ENCODE measurements at regions not wholly inside any gene's neighbourhood (a gene's known extent, or its start where the extent isn't known, plus 50 kb on each side); places are given as distances from the start of the nearest gene placed in this dataset.

DNA sequence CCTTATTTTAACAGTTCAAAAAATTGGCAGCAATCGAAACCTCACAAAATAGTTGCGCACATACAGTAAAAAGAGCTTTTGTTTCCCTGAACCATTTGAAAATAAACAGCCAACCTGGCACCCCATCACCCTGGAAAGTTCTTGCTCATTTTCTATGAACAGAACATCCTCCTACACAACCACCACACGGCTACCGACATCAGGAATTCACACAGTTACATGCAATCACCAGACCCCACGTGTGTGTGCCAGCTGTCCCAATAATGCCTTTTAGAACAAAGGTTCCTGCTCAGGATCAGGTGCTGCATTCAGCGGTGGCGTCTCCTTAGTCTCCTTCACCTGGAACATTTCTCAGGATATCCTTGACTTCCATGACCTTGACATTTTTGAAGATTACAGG is 186.5 kb downstream of the KLF13 start:
- DNase-seq, result no peak

DNA sequence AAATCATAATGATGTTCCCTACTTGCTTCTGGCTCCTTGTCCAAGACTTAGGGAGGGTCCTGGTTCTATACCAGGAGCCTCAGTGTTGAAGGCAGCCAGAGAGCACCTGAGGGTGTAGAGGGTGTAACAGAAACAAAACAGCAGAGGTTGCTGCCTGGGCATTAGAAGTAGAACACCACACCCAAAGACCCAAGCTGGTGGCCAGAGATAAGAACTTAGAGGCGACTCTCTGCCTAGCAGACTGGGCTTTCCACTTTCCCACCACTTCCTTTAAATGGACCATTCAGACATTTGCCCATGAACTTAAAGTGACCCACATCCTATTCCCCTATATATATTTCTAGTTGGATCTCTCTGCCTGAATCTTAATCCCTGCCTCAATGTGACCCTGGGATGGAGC is 189.8 kb downstream of the KLF13 start:
- DNase-seq, result no peak

- no peak for DNase-seq
Observed at GRCh38 chr15:31516874-31517273, 190.2 kb downstream of the KLF13 start.

DNA sequence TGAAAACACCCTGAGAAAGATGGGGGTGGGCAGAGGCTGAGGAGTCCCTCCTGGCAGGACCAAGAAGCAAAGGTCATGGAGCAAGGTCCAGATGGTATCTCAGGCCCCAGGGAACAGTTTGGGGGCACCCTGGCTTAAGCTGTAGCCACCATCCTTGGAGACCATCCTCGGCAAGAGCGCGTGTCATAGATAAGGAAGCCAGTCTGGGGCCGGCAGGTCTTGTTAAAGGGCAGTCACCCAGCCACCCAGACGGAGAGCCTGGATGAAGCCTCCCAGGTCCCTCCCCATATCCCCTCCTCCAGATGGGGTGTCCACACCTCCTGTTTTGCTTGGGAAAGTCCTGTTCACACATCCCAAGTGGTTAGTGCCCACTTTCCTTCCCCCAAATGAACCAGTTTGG is 191.1 kb downstream of the KLF13 start:
- DNase-seq, result no peak

- DNase-seq, result no peak
Observed at GRCh38 chr15:31522028-31522427, 195.4 kb downstream of the KLF13 start.

DNA sequence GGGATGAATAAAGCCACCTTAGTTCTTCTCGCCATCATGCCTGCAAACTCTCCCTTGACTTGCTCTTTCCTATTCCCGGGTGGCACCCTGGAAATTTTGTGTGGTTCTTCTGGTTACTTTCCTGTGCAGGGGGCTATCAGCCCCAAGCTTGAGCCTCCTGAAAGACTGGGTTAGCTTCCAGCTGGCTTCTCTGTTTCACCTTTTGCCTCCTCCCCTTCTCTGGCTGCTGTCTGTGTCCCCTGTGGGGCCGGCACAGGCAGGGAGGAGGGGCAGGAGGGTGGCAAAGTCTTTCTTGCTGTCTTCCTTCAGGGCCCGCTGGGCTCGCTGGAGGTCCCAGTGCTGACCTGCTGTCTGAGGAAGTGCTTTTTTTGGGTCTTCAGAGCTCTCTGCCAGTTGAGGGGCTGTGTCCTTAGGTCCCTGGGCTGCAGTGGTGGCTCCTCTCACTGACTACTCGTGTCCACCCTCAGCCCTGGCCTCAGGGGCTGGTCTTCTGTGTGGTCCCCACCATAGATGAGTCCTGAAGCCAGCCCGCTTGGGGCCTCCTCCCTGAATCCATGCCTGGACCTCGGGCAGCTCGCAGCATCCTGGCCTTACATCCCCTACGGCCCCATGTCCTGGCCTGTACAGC is 196.5 kb downstream of the KLF13 start:
- no peak for DNase-seq

DNA sequence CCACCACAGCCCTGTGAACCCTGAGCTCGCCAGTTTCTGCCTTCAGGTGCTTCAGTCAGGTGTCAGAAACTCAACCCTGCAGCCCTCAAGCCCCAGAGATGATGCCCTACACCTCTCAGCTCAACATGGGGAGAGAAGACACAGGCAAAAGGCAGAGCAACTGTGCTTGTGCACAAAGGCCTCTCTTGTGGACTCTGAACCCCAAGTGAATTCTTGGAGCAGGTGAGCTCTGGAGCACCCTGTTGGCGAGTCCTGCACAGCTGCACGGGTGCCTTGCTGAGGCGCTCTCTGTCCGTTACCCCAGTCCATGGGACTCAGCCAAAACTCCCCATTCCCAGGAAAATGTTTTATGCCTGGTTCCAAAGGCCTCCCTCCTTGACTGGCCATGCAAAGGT is 197.0 kb downstream of the KLF13 start:
- no peak for DNase-seq

GRCh38 chr15:31525185-31525695 is 198.6 kb downstream of the KLF13 start:
- DNase-seq, result no peak

DNA sequence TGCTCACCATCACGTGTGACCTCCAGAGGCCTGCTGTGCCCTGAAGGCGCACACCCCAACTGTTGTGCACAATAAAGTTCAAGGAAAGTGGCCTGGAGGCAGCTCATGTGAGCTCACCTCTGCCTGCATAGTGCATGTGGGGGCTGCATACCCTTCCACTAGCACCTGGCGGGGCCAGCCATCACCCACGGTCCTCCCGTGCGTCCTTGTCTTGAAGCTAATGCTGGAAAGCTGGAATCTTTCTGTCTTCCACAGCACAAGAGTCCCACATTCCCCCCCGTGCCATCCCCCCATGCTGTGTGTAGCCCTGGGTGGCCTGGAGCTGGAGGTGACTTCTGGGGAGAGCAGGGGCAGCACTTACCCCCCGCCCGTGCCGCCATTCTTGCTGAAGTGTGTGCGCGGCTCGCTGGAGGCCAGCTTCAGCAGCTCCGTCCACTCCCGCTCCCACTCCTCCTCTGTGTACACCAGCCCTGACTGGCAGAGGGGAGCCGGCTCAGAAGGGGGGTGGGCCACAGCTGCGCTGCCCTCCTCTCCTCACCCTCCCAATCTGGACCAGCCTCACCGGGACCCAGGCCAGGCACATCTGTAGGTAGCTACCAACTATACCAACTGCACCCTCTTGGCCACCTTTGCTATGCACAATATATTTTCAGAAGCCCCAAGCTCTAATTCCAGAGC is 199.5 kb downstream of the KLF13 start:
- DNase-seq, result no peak

DNA sequence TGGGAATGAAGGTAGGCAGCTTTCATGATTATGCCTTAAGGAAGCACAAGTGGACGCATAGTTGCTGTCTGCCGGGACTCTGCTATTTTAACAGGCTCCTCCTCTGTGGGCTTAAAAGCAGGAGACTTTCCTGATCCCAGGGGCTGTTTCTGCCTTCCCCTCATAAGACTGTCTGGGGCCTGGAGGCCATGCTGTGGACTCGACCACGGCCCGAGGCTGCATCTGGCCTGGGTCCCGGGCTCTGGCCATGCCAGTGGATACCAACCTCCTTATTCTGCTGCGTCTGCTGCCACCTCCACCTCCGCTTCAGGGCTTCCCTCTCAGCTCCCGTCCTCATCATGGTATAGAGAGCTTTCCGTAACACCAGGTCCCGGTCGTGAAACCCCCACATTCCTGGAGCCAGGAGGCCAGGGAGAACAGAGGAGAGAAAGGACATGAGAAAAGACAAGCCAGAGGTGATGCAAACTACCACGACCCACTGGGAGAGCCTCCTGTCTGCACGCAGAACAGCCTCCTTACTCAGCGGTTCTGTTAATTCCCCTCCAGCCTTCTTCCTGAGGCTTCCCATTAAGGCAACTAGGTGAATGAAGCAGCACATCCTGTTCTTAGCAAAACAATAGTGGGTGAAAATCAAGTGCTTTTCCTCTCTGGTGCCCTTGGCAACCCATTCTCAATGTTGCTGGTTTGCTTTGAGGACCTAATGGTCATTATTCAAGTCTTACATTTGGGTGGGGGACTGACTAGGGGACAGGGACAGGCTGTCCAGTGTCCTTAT is 200.5 kb downstream of the KLF13 start:
- no peak for DNase-seq

DNA sequence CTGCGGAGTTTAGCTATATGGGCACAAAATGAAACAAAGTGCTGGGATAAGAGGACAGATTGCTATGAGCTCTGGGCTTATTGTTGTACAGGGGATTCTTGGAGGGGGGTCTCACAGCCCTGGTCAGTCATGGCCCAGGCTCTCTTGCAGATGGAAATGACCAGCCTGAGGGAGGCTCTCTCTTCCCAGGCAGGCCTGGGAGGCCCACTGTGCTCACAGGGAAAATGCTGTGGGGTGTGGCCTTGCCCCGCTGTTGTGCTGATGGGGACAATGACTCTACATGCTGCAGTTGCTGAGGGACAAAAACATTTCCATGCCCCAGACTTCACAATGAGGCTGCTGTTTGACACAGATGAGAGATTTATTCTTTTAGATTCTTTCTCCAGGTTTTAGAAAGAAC is 202.2 kb downstream of the KLF13 start:
- no peak for DNase-seq

GRCh38 chr15:31537770-31538592 is 211.3 kb downstream of the KLF13 start:
- DNase-seq, result no peak

DNA sequence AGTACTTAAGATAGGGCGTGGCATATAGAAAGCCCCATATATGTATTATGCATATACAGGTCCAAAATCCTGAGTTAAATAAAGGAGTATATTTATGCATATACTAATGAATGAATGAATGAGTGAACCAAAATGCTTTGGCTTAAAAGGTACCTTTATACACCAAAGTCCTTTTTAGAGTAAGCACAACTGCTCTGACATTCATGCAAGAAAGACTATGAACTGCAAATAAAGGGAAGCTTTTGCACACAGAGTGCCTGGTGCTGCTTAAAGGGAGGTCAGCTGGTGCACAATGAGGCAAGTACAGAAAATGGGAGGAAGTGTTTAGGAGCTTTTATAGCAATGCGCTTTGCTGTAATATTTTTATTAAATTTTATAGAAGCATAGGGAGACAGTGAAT is 214.0 kb downstream of the KLF13 start:
- DNase-seq, result no peak

DNA sequence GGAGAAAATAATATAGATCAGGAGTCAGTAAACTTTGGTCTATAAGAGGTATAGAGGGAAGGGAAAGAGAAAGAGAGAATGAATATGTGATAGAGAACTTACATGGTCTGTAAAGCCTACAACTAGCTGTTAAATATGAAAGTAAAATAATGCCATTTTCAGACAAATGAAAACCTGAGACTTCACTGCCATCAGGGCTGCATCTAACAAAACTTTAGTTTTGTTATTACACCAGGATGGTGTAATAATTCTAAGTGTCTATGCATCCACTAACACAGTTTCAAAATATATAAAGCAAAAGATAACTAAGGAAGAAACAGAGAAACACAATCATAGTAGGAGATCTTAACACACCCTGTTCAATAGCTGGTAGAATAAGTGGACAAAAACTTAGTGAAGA is 217.7 kb downstream of the KLF13 start:
- DNase-seq, result no peak

- DNase-seq, result no peak
Observed at GRCh38 chr15:31545257-31545656, 218.6 kb downstream of the KLF13 start.

- no peak for DNase-seq
Observed at GRCh38 chr15:31550211-31550977, 223.8 kb downstream of the KLF13 start.

- DNase-seq, result no peak
Observed at GRCh38 chr15:31551323-31551722, 224.7 kb downstream of the KLF13 start.

DNA sequence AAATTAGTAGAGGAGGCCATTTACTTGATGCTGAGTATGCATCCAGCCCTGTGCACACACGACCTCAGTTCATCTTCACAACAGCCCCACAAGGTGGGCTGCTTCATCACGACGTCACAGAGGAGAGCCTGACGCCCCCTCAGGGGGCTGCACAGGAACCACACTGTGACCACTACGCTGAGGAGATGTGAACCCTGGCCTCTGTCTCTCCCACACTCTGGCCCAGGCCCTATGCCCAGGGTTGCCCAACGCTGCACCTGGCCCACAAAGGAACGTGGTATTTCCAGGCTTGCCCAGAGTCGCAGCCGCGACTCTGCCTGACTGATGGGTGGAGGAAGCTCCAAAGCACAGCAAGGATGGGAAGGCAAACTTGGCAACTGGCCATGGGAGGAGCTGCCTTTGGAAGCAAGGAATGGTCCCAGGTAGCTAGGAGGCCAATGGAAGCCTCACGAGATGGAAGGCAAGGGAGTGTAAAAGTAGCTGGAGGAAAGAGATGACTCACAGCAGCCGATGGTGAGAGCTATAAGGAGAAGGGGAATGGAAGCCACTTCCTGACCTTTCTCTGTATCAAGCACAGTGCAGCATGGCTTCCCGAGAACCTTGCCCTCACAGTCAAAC is 226.0 kb downstream of the KLF13 start:
- no peak for DNase-seq

DNA sequence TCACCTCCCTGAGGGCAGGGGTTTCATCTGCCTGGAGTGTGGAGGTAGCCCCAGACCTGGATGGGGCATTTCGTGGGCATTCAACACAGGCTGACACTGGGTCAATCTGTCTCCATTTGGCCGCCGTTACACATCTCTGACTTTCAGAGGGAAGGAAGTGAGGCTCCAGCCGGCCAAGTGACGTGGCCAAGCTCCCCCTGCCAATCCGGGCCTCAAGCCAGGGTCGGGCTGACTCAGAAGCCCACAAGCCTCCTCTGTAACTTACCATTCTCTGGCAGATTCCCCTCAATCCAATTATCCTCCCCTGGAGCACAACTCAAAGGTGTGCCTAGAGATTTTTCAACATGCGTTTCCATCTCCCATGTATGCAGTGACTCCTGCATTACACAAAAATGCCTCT is 227.6 kb downstream of the KLF13 start:
- DNase-seq, result no peak

- DNase-seq, result no peak
Observed at GRCh38 chr15:31555022-31555421, 228.4 kb downstream of the KLF13 start.

DNA sequence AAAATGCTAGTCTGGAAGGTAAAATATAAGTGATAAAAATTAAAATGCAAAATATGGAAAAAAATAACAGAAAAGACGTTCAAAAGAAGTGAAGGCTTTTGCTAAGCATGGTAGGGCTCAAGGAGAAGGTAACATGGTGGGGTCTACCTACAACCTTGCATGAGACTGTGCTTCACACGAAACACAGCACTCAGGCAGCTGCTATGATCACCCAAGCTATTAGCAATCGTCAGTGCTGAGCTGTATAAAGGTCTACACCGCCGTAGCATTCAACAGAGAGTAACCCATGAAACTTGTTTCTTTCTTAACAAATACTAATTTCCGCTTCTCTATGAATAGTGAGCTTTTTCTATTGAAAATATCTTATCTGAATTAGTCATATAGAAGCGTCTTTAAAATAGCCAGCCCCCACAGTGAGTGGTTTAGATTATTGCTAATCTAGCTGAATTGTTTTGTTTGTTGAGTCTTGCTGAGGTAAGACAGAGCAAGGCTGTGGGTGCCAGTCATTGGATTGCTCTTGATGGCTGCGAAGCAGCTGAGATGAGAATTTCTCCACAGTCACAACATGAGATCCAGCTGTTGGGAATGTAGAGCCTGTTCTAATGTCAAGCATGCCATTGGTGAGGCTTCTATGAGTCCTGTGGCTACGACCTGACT is 230.0 kb downstream of the KLF13 start:
- no peak for DNase-seq
